GM23338 (cell line): ENCODE measurements at regions not wholly inside any gene's neighbourhood (a gene's known extent, or its start where the extent isn't known, plus 50 kb on each side); places are given as distances from the start of the nearest gene placed in this dataset.

Experiments used
- ATAC-seq: fragments of 200-7000 bp; cut with Tn5 transposase; 3 replicates; pipeline ENCODE4 v1.9.1; 2020
- DNase-seq: peaks from one replicate; pipeline ENCODE4 v3.0.0-alpha.2; 2015; ENCODE audit warnings: low spot score
- H2AFZ ChIP-seq: fragments of 200-600 bp; sonication (generic); 2 replicates; pipeline ENCODE4 v1.8.0; 2016; ENCODE audit warnings: antibody characterized with exemption, mild to moderate bottlenecking, moderate library complexity
- H3F3A ChIP-seq: fragments of 200-600 bp; sonication (generic); replicated peaks from 2 replicates; pipeline ENCODE4 v1.8.0; 2017; ENCODE audit warnings: antibody characterized with exemption, mixed run types, low read depth
- H3K27ac ChIP-seq: fragments of 200-600 bp; sonication (generic); 2 replicates; pipeline ENCODE4 v1.6.1; 2016; ENCODE audit warnings: low read depth
- H3K27me3 ChIP-seq: fragments of 200-600 bp; sonication (generic); 2 replicates; pipeline ENCODE4 v1.8.0; 2016; ENCODE audit warnings: mild to moderate bottlenecking, mixed run types, moderate library complexity; ENCODE audit not compliant: insufficient read depth
- H3K36me3 ChIP-seq: fragments of 200-600 bp; sonication (generic); 2 replicates; pipeline ENCODE4 v1.8.0; 2016; ENCODE audit warnings: mild to moderate bottlenecking; ENCODE audit not compliant: insufficient read depth
- H3K4me1 ChIP-seq: fragments of 200-600 bp; sonication (generic); 2 replicates; pipeline ENCODE4 v1.8.0; 2016; ENCODE audit warnings: mild to moderate bottlenecking, moderate library complexity; ENCODE audit not compliant: insufficient read depth
- H3K4me2 ChIP-seq: fragments of 200-600 bp; sonication (generic); 2 replicates; pipeline ENCODE4 v1.7.1; 2017; ENCODE audit warnings: mixed run types
- H3K4me3 ChIP-seq: fragments of 200-600 bp; sonication (generic); 2 replicates; pipeline ENCODE4 v1.6.1; 2016; ENCODE audit warnings: mixed run types
- H3K79me2 ChIP-seq: fragments of 200-600 bp; sonication (generic); replicated peaks from 2 replicates; pipeline ENCODE4 v1.8.0; 2017; ENCODE audit warnings: mild to moderate bottlenecking; ENCODE audit not compliant: insufficient read depth
- H3K9me2 ChIP-seq: fragments of 200-600 bp; sonication (generic); 2 replicates; pipeline ENCODE4 v1.8.0; 2017; ENCODE audit not compliant: insufficient read depth
- H4K20me1 ChIP-seq: fragments of 200-600 bp; sonication (generic); replicated peaks from 2 replicates; pipeline ENCODE4 v1.8.0; 2017; ENCODE audit warnings: mild to moderate bottlenecking; ENCODE audit not compliant: insufficient read depth
- H3K27ac Mint-ChIP-seq: 2 replicates; pipeline ENCODE4 v1.8.0; 2020; ENCODE audit warnings: inconsistent platforms, mild to moderate bottlenecking, moderate library complexity, mixed read lengths
- H3K27me3 Mint-ChIP-seq: 3 replicates; pipeline ENCODE4 v1.8.0; 2022; ENCODE audit warnings: low read depth, mild to moderate bottlenecking, moderate library complexity, mixed read lengths, inconsistent platforms; ENCODE audit not compliant: insufficient read depth, poor library complexity
- H3K36me3 Mint-ChIP-seq: 3 replicates; pipeline ENCODE4 v1.8.0; 2021; ENCODE audit warnings: low read depth, mild to moderate bottlenecking, inconsistent platforms, moderate library complexity, mixed read lengths
- H3K4me1 Mint-ChIP-seq: 3 replicates; pipeline ENCODE4 v1.8.0; 2020; ENCODE audit warnings: mild to moderate bottlenecking, inconsistent platforms, mixed read lengths
- H3K4me3 Mint-ChIP-seq: 3 replicates; pipeline ENCODE4 v1.8.0; 2021; ENCODE audit warnings: moderate library complexity, mild to moderate bottlenecking, inconsistent platforms, mixed read lengths
- H3K9me3 Mint-ChIP-seq: 3 replicates; pipeline ENCODE4 v1.8.0; 2020; ENCODE audit warnings: moderate library complexity, mild to moderate bottlenecking, inconsistent platforms, mixed read lengths
- CREB1 ChIP-seq: fragments of 250-450 bp; sonication (Bioruptor Pico); IDR thresholded peaks from 2 replicates; pipeline ENCODE4 v1.5.0; 2020; ENCODE audit warnings: low read depth, mild to moderate bottlenecking, moderate library complexity
- ETS1 ChIP-seq: IDR thresholded peaks from 2 replicates; pipeline ENCODE4 v1.6.1; 2016; ENCODE audit warnings: antibody characterized with exemption
- EZH2 ChIP-seq: fragments of 200-600 bp; sonication (generic); IDR thresholded peaks from one replicate; pipeline ENCODE4 v1.8.0; 2017; ENCODE audit warnings: antibody characterized with exemption, mild to moderate bottlenecking, low read depth; ENCODE audit not compliant: unreplicated experiment
- EZH2phosphoT487 ChIP-seq: fragments of 200-600 bp; sonication (generic); IDR thresholded peaks from one replicate; pipeline ENCODE4 v1.8.1; 2018; ENCODE audit warnings: antibody characterized with exemption; ENCODE audit not compliant: unreplicated experiment
- JUNB ChIP-seq: IDR thresholded peaks from one replicate; pipeline ENCODE4 v1.6.1; 2016; ENCODE audit warnings: antibody characterized with exemption; ENCODE audit not compliant: unreplicated experiment
- NANOG ChIP-seq: IDR thresholded peaks from 2 replicates; pipeline ENCODE4 v1.6.1; 2016; ENCODE audit warnings: antibody characterized with exemption, borderline replicate concordance
- POLR2AphosphoS5 ChIP-seq: IDR thresholded peaks from 2 replicates; pipeline ENCODE4 v1.6.1; 2016; ENCODE audit warnings: antibody characterized with exemption, low read depth
- REST ChIP-seq: IDR thresholded peaks from one replicate; pipeline ENCODE4 v1.6.1; 2018; ENCODE audit warnings: antibody characterized with exemption; ENCODE audit not compliant: unreplicated experiment
- STAT1 ChIP-seq: IDR thresholded peaks from one replicate; pipeline ENCODE4 v1.6.1; 2016; ENCODE audit warnings: antibody characterized with exemption; ENCODE audit not compliant: unreplicated experiment
- ZNF114 ChIP-seq: fragments of 250-450 bp; sonication (Bioruptor Pico); IDR thresholded peaks from 2 replicates; pipeline ENCODE4 v1.5.0; 2020; ENCODE audit warnings: mild to moderate bottlenecking, moderate library complexity
- ZNF331 ChIP-seq: fragments of 250-450 bp; sonication (Bioruptor Pico); IDR thresholded peaks from 2 replicates; pipeline ENCODE4 v1.5.0; 2020; ENCODE audit warnings: low read depth, mild to moderate bottlenecking, moderate library complexity
- ZNF462 ChIP-seq: fragments of 250-450 bp; sonication (Bioruptor Pico); IDR thresholded peaks from 2 replicates; pipeline ENCODE4 v1.5.0; 2020; ENCODE audit warnings: mild to moderate bottlenecking, moderate library complexity
- TF ChIP-seq, protein P1 (sequence below), 2 experiments: fragments of 200-600 bp in 1 of 2; sonication (generic) in 1 of 2; conservative IDR thresholded peaks; 2 replicates each; pipeline versions ENCODE4 v1.5.1 to v1.6.1; 2016 to 2017; ENCODE audit warnings: antibody characterized with exemption in 2 of 2, low read depth in 2 of 2, mild to moderate bottlenecking in 2 of 2, moderate library complexity in 1 of 2

DNA sequence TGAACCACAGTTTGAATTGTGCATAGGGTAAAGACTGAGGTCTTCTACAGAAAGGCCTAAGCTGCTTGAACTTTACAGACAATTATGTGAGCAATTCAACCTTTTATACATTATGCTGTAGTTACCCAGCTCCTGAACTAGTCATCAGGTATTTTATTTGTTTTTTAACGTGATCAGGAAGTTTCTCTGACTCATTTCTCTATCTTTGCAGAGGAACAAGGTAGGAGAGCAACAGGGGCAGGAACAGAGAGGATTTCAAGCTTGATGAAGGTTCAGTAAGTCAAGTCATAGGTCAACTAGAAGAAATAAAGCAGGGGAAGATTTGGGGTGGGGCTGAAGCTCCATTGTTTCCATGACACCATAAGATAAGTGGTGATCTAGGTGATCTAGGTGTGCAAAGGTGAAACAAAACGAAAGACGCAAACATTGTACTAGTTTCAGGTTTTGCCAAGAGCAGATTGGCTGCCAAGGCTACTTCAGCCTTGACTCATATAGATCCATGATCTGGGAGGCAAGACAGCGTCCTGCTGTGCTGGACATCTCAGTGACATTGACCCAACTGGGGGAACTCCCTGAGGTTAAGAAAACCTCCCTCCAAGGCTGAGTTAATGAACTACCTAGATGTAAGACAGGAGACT lies 198.1 kb downstream of the DAD1 start:
- no peaks in the 10 kb centered on the region for H3K4me1 ChIP-seq
- TF ChIP-seq NANOG (no peak), ZNF331 (no peak), CREB1 (no peak), JUNB (no peak), ZNF114 (CRISPR knock-in tag) (no peak), ETS1 (no peak), REST (no peak), POLR2AphosphoS5 (no peak), EZH2phosphoT487 (no peak), STAT1 (no peak), ZNF462 (CRISPR knock-in tag) (no peak), EZH2 (no peak)
- TF ChIP-seq, protein P1, sequence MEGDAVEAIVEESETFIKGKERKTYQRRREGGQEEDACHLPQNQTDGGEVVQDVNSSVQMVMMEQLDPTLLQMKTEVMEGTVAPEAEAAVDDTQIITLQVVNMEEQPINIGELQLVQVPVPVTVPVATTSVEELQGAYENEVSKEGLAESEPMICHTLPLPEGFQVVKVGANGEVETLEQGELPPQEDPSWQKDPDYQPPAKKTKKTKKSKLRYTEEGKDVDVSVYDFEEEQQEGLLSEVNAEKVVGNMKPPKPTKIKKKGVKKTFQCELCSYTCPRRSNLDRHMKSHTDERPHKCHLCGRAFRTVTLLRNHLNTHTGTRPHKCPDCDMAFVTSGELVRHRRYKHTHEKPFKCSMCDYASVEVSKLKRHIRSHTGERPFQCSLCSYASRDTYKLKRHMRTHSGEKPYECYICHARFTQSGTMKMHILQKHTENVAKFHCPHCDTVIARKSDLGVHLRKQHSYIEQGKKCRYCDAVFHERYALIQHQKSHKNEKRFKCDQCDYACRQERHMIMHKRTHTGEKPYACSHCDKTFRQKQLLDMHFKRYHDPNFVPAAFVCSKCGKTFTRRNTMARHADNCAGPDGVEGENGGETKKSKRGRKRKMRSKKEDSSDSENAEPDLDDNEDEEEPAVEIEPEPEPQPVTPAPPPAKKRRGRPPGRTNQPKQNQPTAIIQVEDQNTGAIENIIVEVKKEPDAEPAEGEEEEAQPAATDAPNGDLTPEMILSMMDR (conservative IDR thresholded peaks at IDR 0.05; ENCODE audit: low read depth in 2 of 2), result no peak
- H3K27me3 Mint-ChIP-seq, result peaks cover 2% of the 10 kb centered on the region
- H3K27me3 ChIP-seq, result no peaks in the 10 kb centered on the region
- DNase-seq (no peak), ATAC-seq (no peak)
- no peak overlapping the region for H3K27ac ChIP-seq
- H3K4me3 ChIP-seq, result no peak overlapping the region
- no peaks in the 10 kb centered on the region for H3K9me3 Mint-ChIP-seq
- no peaks in the 10 kb centered on the region for H4K20me1 ChIP-seq
- no peaks in the 10 kb centered on the region for H3K9me2 ChIP-seq
- no peaks in the 10 kb centered on the region for H3K36me3 ChIP-seq
- no peak overlapping the region for H3K27ac Mint-ChIP-seq
- no peak overlapping the region for H3K4me3 Mint-ChIP-seq
- H3K4me1 Mint-ChIP-seq, result no peaks in the 10 kb centered on the region; the same call in 2 of the 3 replicates
- peak overlapping the region; percentile 14; the same call in 1 of the 2 replicates for H2AFZ ChIP-seq
- H3F3A ChIP-seq, result no peaks in the 10 kb centered on the region
- no peaks in the 10 kb centered on the region for H3K36me3 Mint-ChIP-seq
- no peak overlapping the region for H3K4me2 ChIP-seq
- H3K79me2 ChIP-seq, result no peaks in the 10 kb centered on the region
